ENCODE measurements at regions not wholly inside any gene's neighbourhood (a gene's known extent, or its start where the extent isn't known, plus 50 kb on each side); places are given as distances from the start of the nearest gene placed in this dataset.

GRCh38 chr7:51376420-51377092 is 59.9 kb upstream of the COBL start:
- TF ChIP-seq CTCF (IDR thresholded peaks at IDR 0.05) (no peak), POLR2A (IDR thresholded peaks at IDR 0.05) (no peak), EP300 (IDR thresholded peaks at IDR 0.05) (no peak)
